HEK293 (cell line): ENCODE measurements at regions not wholly inside any gene's neighbourhood (a gene's known extent, or its start where the extent isn't known, plus 50 kb on each side); places are given as distances from the start of the nearest gene placed in this dataset.

Experiments used
- CTCF ChIA-PET: fragments of 350-600 bp; formaldehyde crosslinking; extraction: SDS; loops from one replicate; lab custom pipeline; 2021; ENCODE audit warnings: antibody characterized with exemption; lab: Yijun Ruan, JAX
- POLR2A ChIA-PET: fragments of 300-600 bp; formaldehyde crosslinking; extraction: SDS; loops from one replicate; lab custom pipeline; 2020; ENCODE audit warnings: antibody characterized with exemption, inconsistent platforms; lab: Yijun Ruan, JAX
- H3K27ac ChIP-seq: fragments of 200-500 bp; sonication (Bioruptor generic); 2 replicates; pipeline ENCODE4 v1.5.1; 2014; ENCODE audit warnings: low read depth, low read length, control low read depth, inconsistent platforms; ENCODE audit errors: extremely low read depth
- H3K36me3 ChIP-seq, 2 experiments: fragments of 200-500 bp in 1 of 2; sonication (Bioruptor generic) in 1 of 2; 1 replicate in 1 of 2; 2 replicates in 1 of 2; pipeline ENCODE4 v1.5.1; 2014 to 2017; ENCODE audit warnings: inconsistent platforms in 2 of 2, low read length in 2 of 2; ENCODE audit not compliant: control insufficient read depth in 2 of 2, insufficient read depth in 1 of 2
- H3K4me1 ChIP-seq: fragments of 200-500 bp; sonication (Bioruptor generic); 2 replicates; pipeline ENCODE4 v1.5.1; 2014; ENCODE audit warnings: mild to moderate bottlenecking, low read length, inconsistent platforms; ENCODE audit not compliant: control insufficient read depth, insufficient read depth
- H3K4me3 ChIP-seq: 2 replicates; pipeline ENCODE4 v1.5.1; 2011; ENCODE audit warnings: low read depth, mild to moderate bottlenecking, control low read depth, low read length, moderate library complexity
- H3K9me3 ChIP-seq: fragments of 200-500 bp; sonication (Bioruptor generic); 2 replicates; pipeline ENCODE4 v1.5.1; 2014; ENCODE audit warnings: low read depth, low read length, inconsistent platforms; ENCODE audit not compliant: control insufficient read depth, insufficient read depth
- BCL11B ChIP-seq: fragments of 450-650 bp; formaldehyde crosslinking; IDR thresholded peaks from 2 replicates; pipeline ENCODE4 v1.5.1; 2016; ENCODE audit warnings: low read depth, missing biosample characterization, missing genetic modification characterization
- GFI1B ChIP-seq: fragments of 450-650 bp; formaldehyde crosslinking; IDR thresholded peaks from 2 replicates; pipeline ENCODE4 v1.5.1; 2016; ENCODE audit warnings: missing biosample characterization, missing genetic modification characterization
- GLIS1 ChIP-seq: fragments of 450-650 bp; formaldehyde crosslinking; IDR thresholded peaks from 2 replicates; pipeline ENCODE4 v1.5.1; 2016; ENCODE audit warnings: missing biosample characterization, missing genetic modification characterization
- KLF7 ChIP-seq: fragments of 450-650 bp; formaldehyde crosslinking; IDR thresholded peaks from 2 replicates; pipeline ENCODE4 v1.5.1; 2016; ENCODE audit warnings: missing biosample characterization, missing genetic modification characterization, borderline replicate concordance
- ZBTB48 ChIP-seq: fragments of 450-650 bp; formaldehyde crosslinking; IDR thresholded peaks from 2 replicates; pipeline ENCODE4 v1.5.1; 2016; ENCODE audit warnings: missing biosample characterization, missing genetic modification characterization
- ZEB2 ChIP-seq: fragments of 450-650 bp; formaldehyde crosslinking; IDR thresholded peaks from 2 replicates; pipeline ENCODE4 v1.5.1; 2016; ENCODE audit warnings: missing biosample characterization, missing genetic modification characterization
- ZFP3 ChIP-seq: fragments of 450-650 bp; formaldehyde crosslinking; IDR thresholded peaks from 2 replicates; pipeline ENCODE4 v1.5.1; 2016; ENCODE audit warnings: low read depth, missing biosample characterization, missing genetic modification characterization
- ZIC2 ChIP-seq: fragments of 450-650 bp; formaldehyde crosslinking; IDR thresholded peaks from 2 replicates; pipeline ENCODE4 v1.5.1; 2016; ENCODE audit warnings: missing biosample characterization, missing genetic modification characterization
- ZNF121 ChIP-seq: fragments of 450-650 bp; formaldehyde crosslinking; IDR thresholded peaks from 2 replicates; pipeline ENCODE4 v1.5.1; 2016; ENCODE audit warnings: missing biosample characterization, missing genetic modification characterization
- ZNF140 ChIP-seq: fragments of 450-650 bp; formaldehyde crosslinking; IDR thresholded peaks from 2 replicates; pipeline ENCODE4 v1.5.1; 2016; ENCODE audit warnings: missing biosample characterization, missing genetic modification characterization
- ZNF146 ChIP-seq: fragments of 450-650 bp; formaldehyde crosslinking; IDR thresholded peaks from 2 replicates; pipeline ENCODE4 v1.5.1; 2016; ENCODE audit warnings: missing biosample characterization, missing genetic modification characterization
- ZNF169 ChIP-seq: fragments of 450-650 bp; formaldehyde crosslinking; IDR thresholded peaks from 2 replicates; pipeline ENCODE4 v1.5.1; 2016; ENCODE audit warnings: missing biosample characterization, missing genetic modification characterization
- ZNF19 ChIP-seq: fragments of 450-650 bp; formaldehyde crosslinking; IDR thresholded peaks from 2 replicates; pipeline ENCODE4; 2016; ENCODE audit warnings: missing biosample characterization, missing genetic modification characterization, low read depth
- ZNF214 ChIP-seq: fragments of 450-650 bp; formaldehyde crosslinking; IDR thresholded peaks from 2 replicates; pipeline ENCODE4 v1.5.1; 2017; ENCODE audit warnings: missing biosample characterization, mild to moderate bottlenecking, missing genetic modification characterization, borderline replicate concordance
- ZNF354C ChIP-seq: fragments of 450-650 bp; formaldehyde crosslinking; IDR thresholded peaks from 2 replicates; pipeline ENCODE4 v1.5.1; 2016; ENCODE audit warnings: missing biosample characterization, missing genetic modification characterization, low read depth, borderline replicate concordance
- ZNF391 ChIP-seq: fragments of 450-650 bp; formaldehyde crosslinking; IDR thresholded peaks from 2 replicates; pipeline ENCODE4 v1.5.1; 2016; ENCODE audit warnings: low read depth, missing biosample characterization, missing genetic modification characterization, borderline replicate concordance
- ZNF843 ChIP-seq: fragments of 450-650 bp; formaldehyde crosslinking; IDR thresholded peaks from 2 replicates; pipeline ENCODE4 v1.5.1; 2016; ENCODE audit warnings: missing biosample characterization, missing genetic modification characterization
- ZXDB ChIP-seq: fragments of 450-650 bp; formaldehyde crosslinking; IDR thresholded peaks from 2 replicates; pipeline ENCODE4 v1.5.1; 2016; ENCODE audit warnings: missing biosample characterization, missing genetic modification characterization
- TF ChIP-seq, protein P1 (sequence below): fragments of 450-650 bp; formaldehyde crosslinking; IDR thresholded peaks from 2 replicates; pipeline ENCODE4 v1.5.1; 2016; ENCODE audit warnings: missing biosample characterization, missing genetic modification characterization
- TF ChIP-seq, protein P2 (sequence below): fragments of 450-650 bp; formaldehyde crosslinking; IDR thresholded peaks from 2 replicates; pipeline ENCODE4 v1.5.1; 2016; ENCODE audit warnings: missing biosample characterization, missing genetic modification characterization
- TF ChIP-seq, protein P3 (sequence below): fragments of 450-650 bp; formaldehyde crosslinking; IDR thresholded peaks from 2 replicates; pipeline ENCODE4 v1.5.1; 2017; ENCODE audit warnings: missing biosample characterization, mild to moderate bottlenecking, missing genetic modification characterization, moderate library complexity
- TF ChIP-seq, protein P4 (sequence below): fragments of 450-650 bp; IDR thresholded peaks from 2 replicates; pipeline ENCODE4 v1.5.1; 2018; ENCODE audit warnings: missing biosample characterization, missing genetic modification characterization

DNA sequence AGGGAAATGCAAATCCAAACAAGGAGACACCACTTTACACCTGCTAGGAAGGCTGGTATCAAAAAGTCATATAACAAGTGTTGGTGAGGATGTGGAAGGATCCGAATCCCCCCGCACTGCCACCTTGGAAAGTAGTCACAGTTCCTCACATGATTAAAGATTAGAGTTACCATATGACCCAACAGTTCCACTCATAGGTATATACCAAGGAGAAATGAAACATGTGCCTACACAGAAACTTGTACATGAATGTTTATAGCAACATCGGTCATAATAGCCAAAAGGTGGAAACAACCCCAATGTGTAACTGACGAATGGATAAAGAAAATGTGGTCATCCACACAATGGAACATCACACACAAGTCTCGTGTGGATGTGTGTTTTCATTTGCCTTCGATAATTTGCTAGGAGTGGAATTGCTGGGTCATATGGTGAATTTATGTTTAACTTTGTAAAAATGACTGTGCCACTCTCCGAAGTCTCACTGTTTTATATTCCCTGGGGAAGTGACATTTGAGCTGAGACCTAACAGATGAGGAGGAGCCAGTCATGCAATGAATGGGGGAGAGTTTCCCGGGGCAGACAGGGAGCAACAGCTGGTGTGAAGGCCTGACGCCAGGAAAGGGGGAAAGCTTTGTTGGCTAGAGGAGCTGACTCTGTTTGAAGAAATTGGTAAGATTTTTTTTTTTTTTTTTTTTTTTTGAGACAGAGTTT lies 125.9 kb upstream of the MLN start:
- no peaks in the 10 kb centered on the region for H3K36me3 ChIP-seq
- H3K27ac ChIP-seq, result no peak overlapping the region
- TF ChIP-seq GLIS1 (tag by site-specific recombination) (no peak), BCL11B (tag by site-specific recombination) (no peak), KLF7 (tag by site-specific recombination) (no peak), ZNF19 (no peak), ZEB2 (tag by site-specific recombination) (no peak), ZNF354C (tag by site-specific recombination) (no peak), ZNF391 (no peak), ZIC2 (0 out of 2 replicates have a peak, but pooled peaks have one; percentile 20), ZNF140 (tag by site-specific recombination) (peak; percentile 69; the same call in 1 of the 2 replicates), ZNF214 (tag by site-specific recombination) (no peak), ZFP3 (no peak), ZXDB (tag by site-specific recombination) (no peak), ZNF169 (tag by site-specific recombination) (no peak), ZNF121 (tag by site-specific recombination) (no peak), ZNF843 (tag by site-specific recombination) (no peak), ZBTB48 (tag by site-specific recombination) (no peak), ZNF146 (tag by site-specific recombination) (no peak), GFI1B (tag by site-specific recombination) (no peak)
- TF ChIP-seq, protein P1, sequence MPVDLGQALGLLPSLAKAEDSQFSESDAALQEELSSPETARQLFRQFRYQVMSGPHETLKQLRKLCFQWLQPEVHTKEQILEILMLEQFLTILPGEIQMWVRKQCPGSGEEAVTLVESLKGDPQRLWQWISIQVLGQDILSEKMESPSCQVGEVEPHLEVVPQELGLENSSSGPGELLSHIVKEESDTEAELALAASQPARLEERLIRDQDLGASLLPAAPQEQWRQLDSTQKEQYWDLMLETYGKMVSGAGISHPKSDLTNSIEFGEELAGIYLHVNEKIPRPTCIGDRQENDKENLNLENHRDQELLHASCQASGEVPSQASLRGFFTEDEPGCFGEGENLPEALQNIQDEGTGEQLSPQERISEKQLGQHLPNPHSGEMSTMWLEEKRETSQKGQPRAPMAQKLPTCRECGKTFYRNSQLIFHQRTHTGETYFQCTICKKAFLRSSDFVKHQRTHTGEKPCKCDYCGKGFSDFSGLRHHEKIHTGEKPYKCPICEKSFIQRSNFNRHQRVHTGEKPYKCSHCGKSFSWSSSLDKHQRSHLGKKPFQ (tag by site-specific recombination), result 0 out of 2 replicates have a peak, but pooled peaks have one; percentile 21
- TF ChIP-seq, protein P2, sequence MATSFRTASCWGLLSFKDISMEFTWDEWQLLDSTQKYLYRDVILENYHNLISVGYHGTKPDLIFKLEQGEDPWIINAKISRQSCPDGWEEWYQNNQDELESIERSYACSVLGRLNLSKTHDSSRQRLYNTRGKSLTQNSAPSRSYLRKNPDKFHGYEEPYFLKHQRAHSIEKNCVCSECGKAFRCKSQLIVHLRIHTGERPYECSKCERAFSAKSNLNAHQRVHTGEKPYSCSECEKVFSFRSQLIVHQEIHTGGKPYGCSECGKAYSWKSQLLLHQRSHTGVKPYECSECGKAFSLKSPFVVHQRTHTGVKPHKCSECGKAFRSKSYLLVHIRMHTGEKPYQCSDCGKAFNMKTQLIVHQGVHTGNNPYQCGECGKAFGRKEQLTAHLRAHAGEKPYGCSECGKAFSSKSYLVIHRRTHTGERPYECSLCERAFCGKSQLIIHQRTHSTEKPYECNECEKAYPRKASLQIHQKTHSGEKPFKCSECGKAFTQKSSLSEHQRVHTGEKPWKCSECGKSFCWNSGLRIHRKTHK (tag by site-specific recombination), result no peak
- TF ChIP-seq, protein P3, sequence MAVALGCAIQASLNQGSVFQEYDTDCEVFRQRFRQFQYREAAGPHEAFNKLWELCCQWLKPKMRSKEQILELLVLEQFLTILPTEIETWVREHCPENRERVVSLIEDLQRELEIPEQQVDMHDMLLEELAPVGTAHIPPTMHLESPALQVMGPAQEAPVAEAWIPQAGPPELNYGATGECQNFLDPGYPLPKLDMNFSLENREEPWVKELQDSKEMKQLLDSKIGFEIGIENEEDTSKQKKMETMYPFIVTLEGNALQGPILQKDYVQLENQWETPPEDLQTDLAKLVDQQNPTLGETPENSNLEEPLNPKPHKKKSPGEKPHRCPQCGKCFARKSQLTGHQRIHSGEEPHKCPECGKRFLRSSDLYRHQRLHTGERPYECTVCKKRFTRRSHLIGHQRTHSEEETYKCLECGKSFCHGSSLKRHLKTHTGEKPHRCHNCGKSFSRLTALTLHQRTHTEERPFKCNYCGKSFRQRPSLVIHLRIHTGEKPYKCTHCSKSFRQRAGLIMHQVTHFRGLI (tag by site-specific recombination), result no peak
- TF ChIP-seq, protein P4, sequence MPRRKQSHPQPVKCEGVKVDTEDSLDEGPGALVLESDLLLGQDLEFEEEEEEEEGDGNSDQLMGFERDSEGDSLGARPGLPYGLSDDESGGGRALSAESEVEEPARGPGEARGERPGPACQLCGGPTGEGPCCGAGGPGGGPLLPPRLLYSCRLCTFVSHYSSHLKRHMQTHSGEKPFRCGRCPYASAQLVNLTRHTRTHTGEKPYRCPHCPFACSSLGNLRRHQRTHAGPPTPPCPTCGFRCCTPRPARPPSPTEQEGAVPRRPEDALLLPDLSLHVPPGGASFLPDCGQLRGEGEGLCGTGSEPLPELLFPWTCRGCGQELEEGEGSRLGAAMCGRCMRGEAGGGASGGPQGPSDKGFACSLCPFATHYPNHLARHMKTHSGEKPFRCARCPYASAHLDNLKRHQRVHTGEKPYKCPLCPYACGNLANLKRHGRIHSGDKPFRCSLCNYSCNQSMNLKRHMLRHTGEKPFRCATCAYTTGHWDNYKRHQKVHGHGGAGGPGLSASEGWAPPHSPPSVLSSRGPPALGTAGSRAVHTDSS, result no peak
- no peak overlapping the region for H3K4me3 ChIP-seq
- no peaks in the 10 kb centered on the region for H3K9me3 ChIP-seq
- no peaks in the 10 kb centered on the region for H3K4me1 ChIP-seq
- ChIA-PET POLR2A (interaction anchor here (0.7 kb wide), 1 partner anchor 76 kb away, joined by 6 read pairs; no protein-coding TSS in a partner anchor), CTCF (no interaction called here)
